ENCODE measurements at regions not wholly inside any gene's neighbourhood (a gene's known extent, or its start where the extent isn't known, plus 50 kb on each side); places are given as distances from the start of the nearest gene placed in this dataset.

GRCh38 chr10:2399482-2399881 is 662.2 kb upstream of the ADARB2 start:
- no peaks in the 10 kb centered on the region for H3K9me3 ChIP-seq
- H3K4me1 ChIP-seq = no peaks in the 10 kb centered on the region
- H3K27me3 ChIP-seq (ENCODE audit: insufficient read depth in 3 of 3, low read length in 2 of 3) = no peaks in the 10 kb centered on the region
- ATAC-seq (no peak), DNase-seq (no peak)
- TF ChIP-seq CTCF (IDR thresholded peaks at IDR 0.05) = no peak
- no peak overlapping the region for H3K4me3 ChIP-seq
- H3K27ac ChIP-seq = no peak overlapping the region
- intact Hi-C loops (cut with DNase I) = loop anchor here in 1 of 2 donors (10.0 kb wide), 1 partner anchor 1435 kb away; no protein-coding TSS in a partner anchor
- WGBS, 3 donors = 58 to 65% (median 62%) methylated on average over 4 of the region's 4 CpGs
- no peaks in the 10 kb centered on the region for H3K36me3 ChIP-seq (ENCODE audit: insufficient read depth in 1 of 2, low read depth in 1 of 2)

GRCh38 chr10:2392145-2392812 is 655.0 kb upstream of the ADARB2 start:
- Histone ChIP-seq H3K27ac (no peak overlapping the region), H3K9me3 (no peaks in the 10 kb centered on the region), H3K27me3 (ENCODE audit: insufficient read depth in 3 of 3, low read length in 2 of 3) (peaks cover 0 to 2% (median 0%) of the 10 kb centered on the region in 3 donors), H3K4me1 (no peaks in the 10 kb centered on the region), H3K36me3 (ENCODE audit: insufficient read depth in 1 of 2, low read depth in 1 of 2) (no peaks in the 10 kb centered on the region), H3K4me3 (no peak overlapping the region)
- DNase-seq (no peak), ATAC-seq (peak in 1 of 4 donors; percentile 68)
- intact Hi-C loops (cut with DNase I) = loop anchor here in 1 of 2 donors (10.0 kb wide), 1 partner anchor 1443 kb away; no protein-coding TSS in a partner anchor
- TF ChIP-seq CTCF (IDR thresholded peaks at IDR 0.05) = no peak
- WGBS, 3 donors = 46 to 60% (median 55%) methylated on average over 5 to 6 of the region's 6 CpGs

GRCh38 chr10:2387672-2388071 is 650.3 kb upstream of the ADARB2 start:
- no peak for TF ChIP-seq CTCF (IDR thresholded peaks at IDR 0.05)
- Histone ChIP-seq H3K36me3 (ENCODE audit: insufficient read depth in 1 of 2, low read depth in 1 of 2) (no peaks in the 10 kb centered on the region), H3K4me1 (no peaks in the 10 kb centered on the region), H3K9me3 (no peaks in the 10 kb centered on the region), H3K4me3 (no peak overlapping the region), H3K27me3 (ENCODE audit: insufficient read depth in 3 of 3, low read length in 2 of 3) (peaks cover 0 to 2% (median 0%) of the 10 kb centered on the region in 3 donors), H3K27ac (no peak overlapping the region)
- ATAC-seq (no peak), DNase-seq (no peak)
- 66 to 71% (median 67%) methylated on average over 3 of the region's 3 CpGs for WGBS, 3 donors
- intact Hi-C loops (cut with DNase I) = no loop called here

- TF ChIP-seq CTCF (IDR thresholded peaks at IDR 0.05) = no peak
- ATAC-seq (no peak), DNase-seq (no peak)
- Histone ChIP-seq H3K36me3 (ENCODE audit: insufficient read depth in 1 of 2, low read depth in 1 of 2) (no peaks in the 10 kb centered on the region), H3K27ac (no peak overlapping the region), H3K9me3 (no peaks in the 10 kb centered on the region), H3K4me3 (no peak overlapping the region), H3K4me1 (no peaks in the 10 kb centered on the region), H3K27me3 (ENCODE audit: insufficient read depth in 3 of 3, low read length in 2 of 3) (peaks cover 0 to 2% (median 0%) of the 10 kb centered on the region in 3 donors)
- intact Hi-C loops (cut with DNase I) = no loop called here
- WGBS, 3 donors = 73 to 81% (median 79%) methylated on average over 8 of the region's 8 CpGs
These were observed 649.9 kb upstream of the ADARB2 start for GRCh38 chr10:2387261-2387660.

- TF ChIP-seq CTCF (IDR thresholded peaks at IDR 0.05) = no peak
- Histone ChIP-seq H3K4me3 (no peak overlapping the region), H3K27ac (no peak overlapping the region), H3K36me3 (ENCODE audit: insufficient read depth in 1 of 2, low read depth in 1 of 2) (no peaks in the 10 kb centered on the region), H3K4me1 (no peaks in the 10 kb centered on the region), H3K27me3 (ENCODE audit: insufficient read depth in 3 of 3, low read length in 2 of 3) (no peaks in the 10 kb centered on the region), H3K9me3 (no peaks in the 10 kb centered on the region)
- DNase-seq = no peak
- intact Hi-C loops (cut with DNase I) = no loop called here
- no peak for ATAC-seq
- 80 to 82% (median 81%) methylated on average over 8 of the region's 8 CpGs for WGBS, 3 donors
These were observed 642.9 kb upstream of the ADARB2 start for GRCh38 chr10:2380218-2380617.
